Jurkat, Clone E6-1 (cell line): ENCODE measurements at regions not wholly inside any gene's neighbourhood (a gene's known extent, or its start where the extent isn't known, plus 50 kb on each side); places are given as distances from the start of the nearest gene placed in this dataset.
A peak's percentile ranks its signal among the peaks of the same experiment; 100 is the strongest.
"Not testable (repeated sequence)": the region's sequence is repeated elsewhere in the genome, so short reads cannot be mapped to it uniquely, and the experiment has no call there.

Experiments
- DNase-seq: peaks from one replicate; pipeline ENCODE4 v3.0.0-alpha.2; 2011; ENCODE audit warnings: low read depth, low spot score
- H3K4me3 ChIP-seq: 2 replicates; pipeline ENCODE4 v1.5.1; 2011; ENCODE audit warnings: mild to moderate bottlenecking, low read length, control low read depth, moderate library complexity

- not testable (repeated sequence) for DNase-seq, H3K4me3 ChIP-seq
These were observed 51.8 kb upstream of the SLC39A8 start for GRCh38 chr4:102397056-102397455.

- H3K4me3 ChIP-seq = no peak overlapping the region
- no peak for DNase-seq
These were observed 53.7 kb upstream of the SLC39A8 start for GRCh38 chr4:102399021-102399420.

GRCh38 chr4:102400898-102401297, 55.6 kb upstream of the SLC39A8 start:
- no peak for DNase-seq

GRCh38 chr4:102402223-102402622, 56.9 kb upstream of the SLC39A8 start:
- no peak overlapping the region for H3K4me3 ChIP-seq
- no peak for DNase-seq

More at GRCh38 chr4:102400898-102401297, 55.6 kb upstream of the SLC39A8 start:
- H3K4me3 ChIP-seq = no peak overlapping the region

GRCh38 chr4:102403116-102403515, 57.8 kb upstream of the SLC39A8 start:
- no peak overlapping the region for H3K4me3 ChIP-seq
- DNase-seq = no peak

GRCh38 chr4:102404431-102404969, 59.2 kb upstream of the SLC39A8 start:
- no peak for DNase-seq
- no peak overlapping the region for H3K4me3 ChIP-seq

- DNase-seq = no peak
- no peak overlapping the region for H3K4me3 ChIP-seq
These were observed 60.6 kb upstream of the SLC39A8 start for GRCh38 chr4:102405821-102406401.

- not testable (repeated sequence) for DNase-seq, H3K4me3 ChIP-seq
These were observed 65.6 kb upstream of the SLC39A8 start for GRCh38 chr4:102410884-102411283.

- no peak for DNase-seq
- no peak overlapping the region for H3K4me3 ChIP-seq
These were observed 66.1 kb upstream of the SLC39A8 start for GRCh38 chr4:102411408-102411807.

- no peak overlapping the region for H3K4me3 ChIP-seq
- DNase-seq = no peak
These were observed 71.5 kb upstream of the SLC39A8 start for GRCh38 chr4:102416765-102417164.

- H3K4me3 ChIP-seq = no peak overlapping the region
- peak; percentile 70 for DNase-seq
These were observed 75.5 kb upstream of the SLC39A8 start for GRCh38 chr4:102420563-102421398.

- H3K4me3 ChIP-seq = no peak overlapping the region
- no peak for DNase-seq
These were observed 77.6 kb upstream of the SLC39A8 start for GRCh38 chr4:102422843-102423242.

GRCh38 chr4:102423375-102423774, 77.8 kb upstream of the NFKB1 start:
- no peak overlapping the region for H3K4me3 ChIP-seq
- peak; percentile 18 for DNase-seq

- no peak overlapping the region for H3K4me3 ChIP-seq
- DNase-seq = no peak
These were observed 73.7 kb upstream of the NFKB1 start for GRCh38 chr4:102427371-102427998.

GRCh38 chr4:102428122-102428521, 73.0 kb upstream of the NFKB1 start:
- no peak overlapping the region for H3K4me3 ChIP-seq
- DNase-seq = no peak

GRCh38 chr4:102429553-102429952, 71.6 kb upstream of the NFKB1 start:
- DNase-seq = no peak
- H3K4me3 ChIP-seq = no peak overlapping the region

GRCh38 chr4:102430461-102430910, 70.7 kb upstream of the NFKB1 start:
- peak overlapping the region; percentile 51 for H3K4me3 ChIP-seq
- DNase-seq = no peak

- no peak for DNase-seq
These were observed 69.6 kb upstream of the NFKB1 start for GRCh38 chr4:102431608-102431961.

GRCh38 chr4:102437111-102437510, 64.0 kb upstream of the NFKB1 start:
- no peak for DNase-seq

More at GRCh38 chr4:102431608-102431961, 69.6 kb upstream of the NFKB1 start:
- peak overlapping the region; percentile 51 for H3K4me3 ChIP-seq

More at GRCh38 chr4:102437111-102437510, 64.0 kb upstream of the NFKB1 start:
- H3K4me3 ChIP-seq = no peak overlapping the region
